CD4-positive, alpha-beta memory T cell (primary cell): ENCODE measurements at regions not wholly inside any gene's neighbourhood (a gene's known extent, or its start where the extent isn't known, plus 50 kb on each side); places are given as distances from the start of the nearest gene placed in this dataset. TPM values are rescaled to one million over a fixed set of nuclear protein-coding genes. Genes with fewer than 3 reads are reported as not detected.
"Not testable (repeated sequence)": the region's sequence is repeated elsewhere in the genome, so short reads cannot be mapped to it uniquely, and the experiment has no call there.

Source experiments
- CTCF ChIA-PET: fragments of 350-600 bp; sonication (Branson Sonifier 250); formaldehyde crosslinking; loops from one replicate; lab custom pipeline; 2021; ENCODE audit warnings: inconsistent platforms; ENCODE audit not compliant: partially characterized antibody; lab: Charles Lee
- POLR2A ChIA-PET: fragments of 350-600 bp; sonication (Branson Sonifier 250); formaldehyde crosslinking; loops from one replicate; lab custom pipeline; 2021; ENCODE audit not compliant: partially characterized antibody; lab: Charles Lee
- DNase-seq, 5 donors: peaks; one replicate each; pipeline versions ENCODE4 v3.0.0 to v3.0.0-alpha.2; 2020 to 2022; ENCODE audit warnings: mixed read lengths in 1 of 5
- H3K27ac ChIP-seq: one replicate; pipeline ENCODE4 v1.7.0; 2013; ENCODE audit warnings: low read depth, low read length
- H3K27me3 ChIP-seq: 2 replicates; pipeline ENCODE4 v1.7.0; 2013; ENCODE audit warnings: mild to moderate bottlenecking, low read length, moderate library complexity; ENCODE audit not compliant: insufficient read depth
- H3K36me3 ChIP-seq: 2 replicates; pipeline ENCODE4 v1.7.0; 2013; ENCODE audit warnings: mild to moderate bottlenecking, low read length, moderate library complexity; ENCODE audit not compliant: insufficient read depth
- H3K4me1 ChIP-seq: 2 replicates; pipeline ENCODE4 v1.7.0; 2013; ENCODE audit warnings: mild to moderate bottlenecking, low read length, moderate library complexity; ENCODE audit not compliant: insufficient read depth
- H3K4me3 ChIP-seq, 2 donors: one replicate each; pipeline ENCODE4 v1.7.0; 2013; ENCODE audit warnings: low read length in 2 of 2, mild to moderate bottlenecking in 1 of 2
- H3K9me3 ChIP-seq, 2 donors: one replicate each; pipeline ENCODE4 v1.7.0; 2013; ENCODE audit warnings: low read length in 2 of 2, control low read depth in 1 of 2; ENCODE audit not compliant: control insufficient read depth in 1 of 2
- H3K27ac Mint-ChIP-seq, 7 donors: one replicate each; pipeline ENCODE4 v1.8.0; 2020 to 2021; ENCODE audit warnings: mixed read lengths in 7 of 7, mild to moderate bottlenecking in 6 of 7, inconsistent platforms in 3 of 7, moderate library complexity in 3 of 7
- H3K27me3 Mint-ChIP-seq, 2 donors: one replicate each; pipeline ENCODE4 v1.8.0; 2020 to 2021; ENCODE audit warnings: mixed read lengths in 2 of 2
- H3K36me3 Mint-ChIP-seq, 2 donors: one replicate each; pipeline ENCODE4 v1.8.0; 2020 to 2021; ENCODE audit warnings: mixed read lengths in 2 of 2, inconsistent platforms in 1 of 2, mild to moderate bottlenecking in 1 of 2
- H3K4me1 Mint-ChIP-seq, 4 donors: one replicate each; pipeline ENCODE4 v1.8.0; 2020 to 2021; ENCODE audit warnings: mixed read lengths in 4 of 4, mild to moderate bottlenecking in 1 of 4
- H3K4me3 Mint-ChIP-seq, 8 donors: one replicate each; pipeline ENCODE4 v1.8.0; 2020 to 2021; ENCODE audit warnings: mixed read lengths in 8 of 8, mild to moderate bottlenecking in 7 of 8, moderate library complexity in 6 of 8, inconsistent platforms in 3 of 8
- H3K9me3 Mint-ChIP-seq, 8 donors: one replicate each; pipeline ENCODE4 v1.8.0; 2020 to 2021; ENCODE audit warnings: mixed read lengths in 8 of 8, mild to moderate bottlenecking in 5 of 8, inconsistent platforms in 3 of 8, moderate library complexity in 1 of 8
- intact Hi-C: fragments of 100-400 bp; cut with micrococcal nuclease; formaldehyde crosslinking; loops from one replicate; pipeline ENCODE4 v1.15.1; 2023
- microRNA-seq: library from miRNA; unstranded; fragments of <30 nt; microRNA quantifications from one replicate; pipeline ENCODE4 v1.2.0, GENCODE V29; 2021; ENCODE audit warnings: borderline replicate concordance, borderline number of aligned reads, borderline microRNAs expressed, mixed read lengths

DNA sequence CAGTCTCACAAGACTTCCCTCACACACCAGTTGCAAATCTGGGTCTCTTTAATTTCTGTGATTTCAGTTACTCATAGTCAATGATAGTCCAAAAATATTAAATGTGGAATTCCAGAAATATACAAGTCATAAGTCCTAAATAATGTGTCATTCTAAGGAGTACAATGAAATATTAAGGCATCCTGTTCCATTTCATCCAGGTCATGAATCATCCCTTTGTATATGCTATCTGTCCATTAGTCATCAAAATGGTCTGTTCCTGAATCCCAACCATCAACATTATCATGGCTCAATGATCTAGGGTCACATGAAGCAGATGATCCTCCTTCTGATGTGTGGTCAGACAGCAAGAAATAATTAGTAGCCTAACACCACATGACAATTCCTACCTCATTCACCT lies 200.4 kb upstream of the POTED start:
- H3K9me3 ChIP-seq, H3K4me1 Mint-ChIP-seq, H3K4me3 Mint-ChIP-seq, DNase-seq, H3K36me3 Mint-ChIP-seq, CTCF ChIA-PET, H3K36me3 ChIP-seq, POLR2A ChIA-PET, H3K27me3 ChIP-seq, H3K27ac ChIP-seq, H3K4me3 ChIP-seq, H3K4me1 ChIP-seq, H3K27ac Mint-ChIP-seq, H3K27me3 Mint-ChIP-seq, H3K9me3 Mint-ChIP-seq, intact Hi-C loops: not testable (repeated sequence)

DNA sequence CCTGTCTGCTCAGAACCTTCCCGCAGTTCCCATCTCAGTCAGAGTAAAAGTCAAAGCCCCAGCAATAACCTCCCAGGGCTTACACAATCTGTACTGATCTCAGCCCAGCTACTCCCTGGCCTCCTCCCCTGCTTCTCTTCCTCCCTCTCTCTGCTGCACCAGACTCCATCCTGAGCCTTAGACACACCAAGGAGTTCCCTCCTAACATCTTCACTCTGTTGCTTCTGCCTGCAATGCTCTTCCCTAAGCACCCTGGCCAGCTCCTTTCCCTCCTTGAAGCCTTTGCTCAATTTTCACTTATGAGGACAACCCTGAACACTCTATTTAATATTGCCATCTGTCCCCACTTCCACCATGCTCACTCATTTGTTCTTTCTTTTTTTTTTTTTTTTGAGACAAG lies 173.7 kb upstream of the POTED start:
- H3K9me3 Mint-ChIP-seq, CTCF ChIA-PET, H3K27ac ChIP-seq, H3K27ac Mint-ChIP-seq, intact Hi-C loops, H3K4me3 ChIP-seq, H3K9me3 ChIP-seq, DNase-seq, H3K36me3 Mint-ChIP-seq, POLR2A ChIA-PET, H3K27me3 ChIP-seq, H3K36me3 ChIP-seq, H3K27me3 Mint-ChIP-seq, H3K4me3 Mint-ChIP-seq, H3K4me1 Mint-ChIP-seq, H3K4me1 ChIP-seq: not testable (repeated sequence)

DNA sequence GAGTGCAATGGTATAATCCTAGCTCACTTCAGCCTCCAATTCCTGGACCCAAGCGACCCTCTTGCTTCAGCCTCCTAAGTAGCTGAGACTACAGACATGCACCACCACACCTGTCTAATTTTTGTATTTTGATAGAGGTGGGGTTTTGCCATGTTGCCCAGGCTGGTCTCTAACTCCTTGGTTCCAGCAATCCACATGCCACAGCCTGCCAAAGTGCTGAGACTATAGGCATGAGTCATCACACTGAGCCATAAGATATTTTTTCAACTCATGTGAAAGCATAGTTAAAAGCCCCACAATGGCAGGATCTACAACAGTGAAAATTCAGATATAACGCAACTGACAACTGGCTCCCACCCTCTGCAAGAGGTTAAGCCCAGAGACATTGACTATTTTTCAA lies 161.8 kb upstream of the POTED start:
- H3K36me3 ChIP-seq, H3K4me1 Mint-ChIP-seq, H3K4me3 Mint-ChIP-seq, H3K27ac Mint-ChIP-seq, H3K27me3 Mint-ChIP-seq, H3K36me3 Mint-ChIP-seq, H3K27me3 ChIP-seq, H3K27ac ChIP-seq, intact Hi-C loops, DNase-seq, H3K4me1 ChIP-seq, H3K9me3 ChIP-seq, H3K9me3 Mint-ChIP-seq, H3K4me3 ChIP-seq, POLR2A ChIA-PET, CTCF ChIA-PET: not testable (repeated sequence)

- H3K36me3 ChIP-seq, H3K9me3 Mint-ChIP-seq, CTCF ChIA-PET, H3K27ac ChIP-seq, DNase-seq, H3K4me1 ChIP-seq, H3K27me3 ChIP-seq, H3K27me3 Mint-ChIP-seq, H3K4me3 ChIP-seq, intact Hi-C loops, H3K27ac Mint-ChIP-seq, H3K9me3 ChIP-seq, H3K4me1 Mint-ChIP-seq, H3K4me3 Mint-ChIP-seq, POLR2A ChIA-PET, H3K36me3 Mint-ChIP-seq: not testable (repeated sequence)
These were observed 146.0 kb upstream of the POTED start for GRCh38 chr21:13463562-13463961.

Small RNA genes lying in the stretch of these regions (microRNA-seq; reads per million reads assigned to microRNA genes)
- not detected for gene MIR3156-3
